ENCODE measurements at regions not wholly inside any gene's neighbourhood (a gene's known extent, or its start where the extent isn't known, plus 50 kb on each side); places are given as distances from the start of the nearest gene placed in this dataset.

- Histone ChIP-seq H3K79me2 (replicated peaks; ENCODE audit: insufficient read depth) (no peaks in the 10 kb centered on the region), H3K4me3 (no peak overlapping the region), H3K36me3 (ENCODE audit: insufficient read depth) (no peaks in the 10 kb centered on the region; the same call in 1 of the 2 replicates), H3K27me3 (ENCODE audit: insufficient read depth) (no peaks in the 10 kb centered on the region), H3F3A (replicated peaks; ENCODE audit: low read depth) (no peaks in the 10 kb centered on the region), H3K4me1 (ENCODE audit: insufficient read depth) (peaks cover 35% of the 10 kb centered on the region), H3K4me2 (no peak overlapping the region), H3K9me2 (ENCODE audit: insufficient read depth) (peaks cover 8% of the 10 kb centered on the region), H2AFZ (peak overlapping the region; percentile 56; the same call in 1 of the 2 replicates), H3K27ac (ENCODE audit: low read depth) (no peak overlapping the region), H4K20me1 (replicated peaks; ENCODE audit: insufficient read depth) (no peaks in the 10 kb centered on the region)
- ATAC-seq (no peak), DNase-seq (ENCODE audit: low spot score) (no peak)
- Mint-ChIP-seq H3K4me3 (no peak overlapping the region), H3K36me3 (ENCODE audit: low read depth) (no peaks in the 10 kb centered on the region; the same call in 2 of the 3 replicates), H3K27ac (no peak overlapping the region), H3K27me3 (ENCODE audit: insufficient read depth, low read depth, poor library complexity) (peaks cover 2% of the 10 kb centered on the region), H3K4me1 (peaks cover 29% of the 10 kb centered on the region), H3K9me3 (no peaks in the 10 kb centered on the region)
- TF ChIP-seq CREB1 (CRISPR knock-in tag; IDR thresholded peaks at IDR 0.05; ENCODE audit: low read depth) (no peak), ZNF462 (CRISPR knock-in tag; IDR thresholded peaks at IDR 0.05) (no peak), POLR2AphosphoS5 (IDR thresholded peaks at IDR 0.05; ENCODE audit: low read depth) (no peak), NANOG (IDR thresholded peaks at IDR 0.05; ENCODE audit: borderline replicate concordance) (no peak), EZH2phosphoT487 (IDR thresholded peaks at IDR 0.05; ENCODE audit: unreplicated experiment) (no peak), JUNB (IDR thresholded peaks at IDR 0.05; ENCODE audit: unreplicated experiment) (no peak)
Measured at GRCh38 chr10:117896517-117896916, 150.2 kb downstream of the RAB11FIP2 start.

- peaks cover 14% of the 10 kb centered on the region for H3K4me1 Mint-ChIP-seq
- Histone ChIP-seq H4K20me1 (replicated peaks; ENCODE audit: insufficient read depth) (no peaks in the 10 kb centered on the region), H3K9me2 (ENCODE audit: insufficient read depth) (peaks cover 20% of the 10 kb centered on the region), H2AFZ (peak overlapping the region; percentile 6; the same call in 1 of the 2 replicates), H3F3A (replicated peaks; ENCODE audit: low read depth) (no peaks in the 10 kb centered on the region), H3K27ac (ENCODE audit: low read depth) (no peak overlapping the region), H3K36me3 (ENCODE audit: insufficient read depth) (no peaks in the 10 kb centered on the region; the same call in 1 of the 2 replicates), H3K4me2 (peak overlapping the region; percentile 59; the same call in 1 of the 2 replicates), H3K79me2 (replicated peaks; ENCODE audit: insufficient read depth) (no peaks in the 10 kb centered on the region), H3K4me3 (no peak overlapping the region), H3K27me3 (ENCODE audit: insufficient read depth) (no peaks in the 10 kb centered on the region), H3K4me1 (ENCODE audit: insufficient read depth) (peaks cover 24% of the 10 kb centered on the region)
- H3K27ac Mint-ChIP-seq: no peak overlapping the region
- DNase-seq (ENCODE audit: low spot score) (no peak), ATAC-seq (peak; percentile 55)
- peaks cover 2% of the 10 kb centered on the region for H3K27me3 Mint-ChIP-seq (ENCODE audit: insufficient read depth, low read depth, poor library complexity)
- H3K9me3 Mint-ChIP-seq: no peaks in the 10 kb centered on the region
- no peak overlapping the region for H3K4me3 Mint-ChIP-seq
- no peaks in the 10 kb centered on the region; the same call in 2 of the 3 replicates for H3K36me3 Mint-ChIP-seq (ENCODE audit: low read depth)
- no peak for TF ChIP-seq POLR2AphosphoS5 (IDR thresholded peaks at IDR 0.05; ENCODE audit: low read depth)
- TF ChIP-seq REST (IDR thresholded peaks at IDR 0.05; ENCODE audit: unreplicated experiment): no peak
- TF ChIP-seq ZNF331 (CRISPR knock-in tag; IDR thresholded peaks at IDR 0.05; ENCODE audit: low read depth): no peak
- TF ChIP-seq EZH2 (IDR thresholded peaks at IDR 0.05; ENCODE audit: low read depth, unreplicated experiment): no peak
- TF ChIP-seq CREB1 (CRISPR knock-in tag; IDR thresholded peaks at IDR 0.05; ENCODE audit: low read depth): no peak
- TF ChIP-seq EZH2phosphoT487 (IDR thresholded peaks at IDR 0.05; ENCODE audit: unreplicated experiment): no peak
Measured at GRCh38 chr10:117899181-117899683, 147.5 kb downstream of the RAB11FIP2 start.

Measured in GM23338 (cell line).